GM20000 (cell line): ENCODE measurements at regions not wholly inside any gene's neighbourhood (a gene's known extent, or its start where the extent isn't known, plus 50 kb on each side); places are given as distances from the start of the nearest gene placed in this dataset.

Experiments
- DNase-seq: peaks from one replicate; pipeline ENCODE4 v3.0.0; 2012; ENCODE audit warnings: low spot score
- TF ChIP-seq, protein P1 (sequence below): IDR thresholded peaks from 2 replicates; pipeline ENCODE4 v1.5.1; 2012; ENCODE audit warnings: mild to moderate bottlenecking, control low read depth; ENCODE audit errors: extremely low read depth, missing control alignments

DNA sequence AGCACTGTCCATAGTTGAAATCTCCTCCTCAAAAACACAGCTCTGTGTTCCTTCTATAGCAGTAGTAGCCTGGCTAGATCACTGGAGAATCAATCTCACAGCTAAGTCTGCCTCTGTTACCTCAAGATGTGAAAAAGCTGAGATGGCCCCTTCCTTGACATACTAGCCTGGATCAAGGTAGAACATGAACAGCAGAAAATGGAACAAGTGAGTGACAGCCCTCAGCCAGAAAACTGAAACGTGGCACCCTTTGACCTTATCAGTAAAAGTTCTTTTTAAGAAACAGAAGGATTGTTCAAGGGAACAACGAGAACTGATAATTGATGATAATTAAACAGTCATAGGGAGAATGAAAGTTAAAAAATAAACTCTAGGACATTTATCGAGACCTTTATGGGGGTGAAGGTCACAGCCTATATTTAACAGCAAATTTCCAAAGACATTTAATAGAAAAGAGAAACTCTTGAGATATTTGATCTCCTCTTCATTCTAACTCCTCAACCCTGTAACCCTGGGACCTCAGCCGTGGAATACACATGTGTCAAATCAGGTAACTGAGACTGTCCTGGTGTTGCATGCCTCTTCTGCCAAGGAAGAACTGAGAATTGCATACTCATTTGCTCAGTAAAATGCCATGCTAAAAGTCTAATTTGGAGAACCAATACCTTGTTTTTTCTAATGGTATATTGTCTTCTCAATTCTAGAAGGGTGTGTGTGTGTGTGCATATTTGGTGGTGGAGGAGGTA is 258.0 kb upstream of the ATP2B1 start:
- TF ChIP-seq, protein P1, sequence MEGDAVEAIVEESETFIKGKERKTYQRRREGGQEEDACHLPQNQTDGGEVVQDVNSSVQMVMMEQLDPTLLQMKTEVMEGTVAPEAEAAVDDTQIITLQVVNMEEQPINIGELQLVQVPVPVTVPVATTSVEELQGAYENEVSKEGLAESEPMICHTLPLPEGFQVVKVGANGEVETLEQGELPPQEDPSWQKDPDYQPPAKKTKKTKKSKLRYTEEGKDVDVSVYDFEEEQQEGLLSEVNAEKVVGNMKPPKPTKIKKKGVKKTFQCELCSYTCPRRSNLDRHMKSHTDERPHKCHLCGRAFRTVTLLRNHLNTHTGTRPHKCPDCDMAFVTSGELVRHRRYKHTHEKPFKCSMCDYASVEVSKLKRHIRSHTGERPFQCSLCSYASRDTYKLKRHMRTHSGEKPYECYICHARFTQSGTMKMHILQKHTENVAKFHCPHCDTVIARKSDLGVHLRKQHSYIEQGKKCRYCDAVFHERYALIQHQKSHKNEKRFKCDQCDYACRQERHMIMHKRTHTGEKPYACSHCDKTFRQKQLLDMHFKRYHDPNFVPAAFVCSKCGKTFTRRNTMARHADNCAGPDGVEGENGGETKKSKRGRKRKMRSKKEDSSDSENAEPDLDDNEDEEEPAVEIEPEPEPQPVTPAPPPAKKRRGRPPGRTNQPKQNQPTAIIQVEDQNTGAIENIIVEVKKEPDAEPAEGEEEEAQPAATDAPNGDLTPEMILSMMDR: no peak
- DNase-seq: no peak

DNA sequence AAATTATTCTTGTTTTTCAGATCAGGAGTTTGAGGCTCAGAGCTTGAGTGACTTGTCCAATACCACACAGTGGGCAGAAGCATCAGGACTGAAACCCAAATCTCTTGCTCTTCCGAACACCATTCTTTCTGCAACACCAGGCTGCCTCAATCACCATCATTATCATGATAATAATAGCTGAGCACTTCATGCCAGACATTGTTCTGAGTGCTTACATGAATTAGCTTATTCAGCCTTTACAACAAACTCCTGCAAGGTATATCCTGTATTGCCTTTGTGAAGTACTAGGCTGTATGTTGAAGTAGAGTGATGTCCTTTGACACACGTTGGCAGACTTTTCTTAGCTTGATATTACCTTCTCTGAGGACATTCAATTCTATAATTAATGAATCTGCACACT is 257.4 kb upstream of the ATP2B1 start:
- DNase-seq: no peak
- TF ChIP-seq, protein P1: no peak

DNA sequence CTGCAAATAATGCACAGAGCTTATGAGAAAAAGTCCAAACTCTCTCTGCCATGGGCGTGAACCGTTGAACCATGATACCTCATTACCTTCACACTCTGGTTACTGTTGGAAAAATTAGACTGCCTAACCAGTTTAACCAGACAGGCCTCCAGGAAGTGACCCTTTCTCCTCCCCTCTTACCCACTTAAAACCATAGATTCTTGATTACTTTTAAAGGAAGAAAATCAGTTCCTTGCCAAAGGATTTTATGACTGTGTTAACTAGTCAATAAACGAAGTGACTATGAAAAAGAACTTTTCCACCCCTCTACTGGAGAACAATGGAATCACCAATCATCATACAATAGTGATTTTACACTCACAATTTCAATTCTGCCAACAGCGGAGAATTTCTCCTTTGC is 254.0 kb upstream of the ATP2B1 start:
- no peak for DNase-seq
- TF ChIP-seq, protein P1: no peak

DNA sequence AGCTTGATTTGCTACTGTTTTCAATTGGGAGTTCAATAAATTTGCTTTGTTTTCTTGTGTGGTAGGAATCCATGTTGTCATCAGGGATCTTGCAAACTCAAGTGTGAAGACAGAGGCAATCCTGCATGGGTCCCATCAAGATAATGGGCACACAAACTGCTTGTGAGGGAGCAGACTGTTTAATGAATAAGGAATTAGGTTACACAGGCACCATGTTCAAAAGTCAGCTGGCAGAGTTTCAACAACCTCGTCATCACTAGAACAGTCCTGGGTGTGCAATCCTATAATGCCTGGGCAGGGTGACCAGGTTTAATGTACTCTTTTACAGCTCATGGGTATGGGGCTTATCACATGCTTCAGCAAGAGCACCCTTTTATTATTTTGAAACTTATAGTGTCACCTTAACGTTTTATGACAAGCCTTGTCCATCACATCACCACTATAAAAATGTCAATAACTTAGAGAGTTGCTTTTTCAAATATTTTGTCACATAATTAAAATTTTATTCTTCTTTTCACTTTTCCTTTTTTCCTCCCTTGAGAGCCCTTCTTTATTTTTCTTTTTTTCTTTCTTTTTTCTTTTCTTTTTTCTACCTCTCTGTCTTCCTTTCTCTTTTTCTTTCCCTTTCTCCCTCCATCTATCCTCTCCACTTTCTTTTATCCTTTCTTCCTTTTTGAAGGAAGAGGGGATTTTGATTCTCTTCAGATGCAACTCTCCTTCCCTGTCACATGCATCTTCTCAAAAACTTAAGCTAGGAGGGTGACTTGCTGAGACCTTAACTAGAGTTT is 252.2 kb upstream of the ATP2B1 start:
- DNase-seq: no peak
- TF ChIP-seq, protein P1: no peak

DNA sequence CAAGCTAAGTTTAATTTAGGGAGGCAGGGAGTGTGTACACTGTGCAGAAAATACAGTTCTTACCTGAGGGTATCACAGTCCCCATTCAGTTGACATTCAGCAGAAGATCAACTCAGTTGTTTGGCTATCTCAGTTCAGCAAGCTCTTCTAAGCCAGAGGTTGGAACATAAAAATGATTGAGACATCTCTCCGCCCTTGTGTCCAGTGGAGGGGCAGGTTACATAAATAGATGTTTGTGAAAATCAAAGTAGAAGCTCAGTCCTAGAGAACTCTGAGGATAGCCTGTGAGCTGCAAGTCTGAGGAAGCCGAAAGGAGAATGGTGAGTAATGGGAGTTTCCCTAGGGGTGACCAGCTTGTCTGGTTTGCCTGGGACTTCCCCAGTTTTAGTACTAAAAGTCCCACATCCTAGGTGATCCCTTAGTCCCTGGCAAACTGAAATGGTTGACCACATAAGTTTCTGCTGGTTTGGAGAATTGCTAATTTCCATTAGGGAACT is 251.4 kb upstream of the ATP2B1 start:
- TF ChIP-seq, protein P1: no peak
- DNase-seq: peak; percentile 54

DNA sequence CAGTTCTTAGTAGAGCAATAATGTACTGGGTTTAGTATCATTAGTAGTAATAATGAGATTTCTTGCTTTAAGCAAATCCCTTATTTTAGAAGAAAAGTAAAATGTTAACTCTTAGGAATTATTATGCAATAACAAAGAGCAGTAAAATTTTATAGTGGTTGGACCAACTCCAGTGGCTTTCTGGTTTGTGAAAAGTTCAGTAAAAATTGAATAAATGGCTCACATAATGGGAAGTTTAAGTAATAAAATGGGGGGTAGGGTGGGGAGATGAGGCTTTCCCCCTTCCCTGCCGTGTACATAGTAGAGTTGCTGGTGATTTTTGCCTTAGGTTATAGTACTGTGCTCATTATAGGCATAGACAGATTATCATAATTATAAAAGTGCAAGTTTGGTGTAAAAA is 250.5 kb upstream of the ATP2B1 start:
- DNase-seq: no peak
- TF ChIP-seq, protein P1: no peak

DNA sequence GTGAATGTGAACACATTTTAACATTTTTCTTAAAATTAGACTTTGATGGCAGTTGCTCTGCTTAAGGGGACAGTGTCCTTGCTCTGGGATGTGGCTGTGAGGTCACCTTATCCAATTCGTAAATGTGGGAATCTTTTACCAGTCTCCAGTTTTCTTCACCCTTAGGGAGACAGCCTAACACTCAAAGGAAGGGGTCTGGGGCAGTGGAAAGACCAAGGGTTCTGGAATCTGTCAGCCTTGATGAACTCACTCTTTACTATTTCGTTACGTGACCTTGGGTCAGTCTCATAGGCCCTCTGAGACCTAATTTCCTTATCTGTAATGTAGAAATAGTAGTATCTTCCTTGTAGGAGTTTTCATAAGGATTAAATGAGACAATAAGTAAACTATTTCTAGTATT is 245.6 kb upstream of the ATP2B1 start:
- TF ChIP-seq, protein P1: no peak
- no peak for DNase-seq
